CD4-positive, alpha-beta T cell treated with Interleukin-21 for 1 hour (primary cell): ENCODE measurements at regions not wholly inside any gene's neighbourhood (a gene's known extent, or its start where the extent isn't known, plus 50 kb on each side); places are given as distances from the start of the nearest gene placed in this dataset.
A peak's percentile ranks its signal among the peaks of the same experiment; 100 is the strongest.
"Not testable (repeated sequence)": the region's sequence is repeated elsewhere in the genome, so short reads cannot be mapped to it uniquely, and the experiment has no call there.

Experiments
- DNase-seq: peaks from one replicate; pipeline ENCODE4 v3.0.0-alpha.2; 2020

DNA sequence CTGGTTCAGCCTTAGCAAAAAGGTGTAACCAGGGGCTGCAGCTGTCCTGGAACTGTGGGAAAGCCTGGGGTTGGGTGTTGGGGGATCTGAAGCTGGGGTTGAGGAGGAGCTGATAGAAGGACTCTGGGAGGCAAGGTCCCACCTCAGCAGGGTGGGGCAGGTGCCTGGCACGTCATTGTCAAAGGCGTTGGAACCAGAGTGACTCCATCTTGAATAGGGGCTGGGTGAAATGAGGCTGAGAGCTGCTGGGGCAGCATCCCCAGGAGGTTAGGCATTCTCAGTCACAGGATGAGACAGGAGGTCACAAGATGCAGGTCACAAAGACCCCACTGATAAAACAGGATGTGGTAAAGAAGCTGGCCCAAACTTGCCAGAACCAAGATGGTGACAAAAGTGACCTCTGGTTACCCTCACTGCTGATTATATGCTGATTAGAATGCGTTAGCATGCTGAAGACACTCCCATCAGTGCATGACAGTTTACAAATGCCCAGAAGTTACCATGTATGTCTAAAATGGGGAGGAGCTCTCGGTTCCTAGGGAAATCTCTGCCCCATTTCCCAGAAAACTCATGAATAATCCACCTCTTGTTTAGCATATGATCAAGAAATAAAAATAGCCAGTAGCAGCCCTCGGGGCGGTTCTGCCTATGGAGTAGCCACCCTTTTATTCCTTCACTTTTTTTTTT lies 85.4 kb downstream of the IER5 start:
- DNase-seq, result no peak

DNA sequence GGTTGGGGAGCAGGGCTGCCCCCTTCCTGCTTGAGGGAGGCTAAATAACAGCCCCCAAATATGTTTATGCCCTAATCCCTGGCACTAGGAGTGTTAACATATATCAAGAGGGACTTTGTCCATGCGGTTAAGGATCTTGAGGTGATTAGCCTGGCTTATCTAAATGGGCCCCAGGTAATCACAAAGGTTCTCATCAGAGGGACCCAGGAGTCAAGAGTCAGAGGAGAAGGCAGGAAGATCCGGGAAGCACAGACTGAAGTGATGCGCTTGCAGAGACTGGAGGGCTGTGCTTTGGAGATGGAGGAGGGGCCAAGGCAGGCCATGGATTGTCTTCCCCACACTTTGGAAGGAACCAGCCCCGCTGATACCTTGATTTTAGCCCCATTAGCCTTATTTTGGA lies 86.4 kb downstream of the IER5 start:
- no peak for DNase-seq

DNA sequence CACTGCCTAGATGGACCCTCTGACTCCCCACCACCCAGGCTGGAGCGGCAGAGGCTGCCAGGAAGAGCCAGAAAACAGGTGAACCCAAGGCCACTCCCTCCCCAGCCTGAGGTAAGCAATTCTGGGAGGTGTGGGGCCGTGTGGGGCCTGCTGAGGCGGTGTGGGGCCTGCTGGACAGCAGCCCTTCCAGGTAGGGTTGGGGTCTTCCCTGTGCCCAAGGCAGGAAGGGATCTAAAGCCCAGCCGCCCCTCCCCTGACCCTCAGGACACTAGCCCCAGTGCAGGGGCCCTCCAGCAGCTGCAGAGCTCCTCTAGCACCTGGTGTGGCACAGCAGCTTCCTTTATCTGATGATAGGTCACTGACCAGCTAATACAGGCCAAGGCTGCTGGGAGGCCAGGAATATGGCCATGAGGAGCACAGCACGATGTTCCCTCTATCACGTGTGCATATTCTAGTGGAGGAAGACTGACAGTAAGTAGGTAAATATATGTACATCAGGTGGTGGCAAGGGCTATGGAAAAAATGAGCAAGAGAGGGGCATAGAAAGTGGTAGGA lies 86.9 kb downstream of the IER5 start:
- DNase-seq, result no peak

DNA sequence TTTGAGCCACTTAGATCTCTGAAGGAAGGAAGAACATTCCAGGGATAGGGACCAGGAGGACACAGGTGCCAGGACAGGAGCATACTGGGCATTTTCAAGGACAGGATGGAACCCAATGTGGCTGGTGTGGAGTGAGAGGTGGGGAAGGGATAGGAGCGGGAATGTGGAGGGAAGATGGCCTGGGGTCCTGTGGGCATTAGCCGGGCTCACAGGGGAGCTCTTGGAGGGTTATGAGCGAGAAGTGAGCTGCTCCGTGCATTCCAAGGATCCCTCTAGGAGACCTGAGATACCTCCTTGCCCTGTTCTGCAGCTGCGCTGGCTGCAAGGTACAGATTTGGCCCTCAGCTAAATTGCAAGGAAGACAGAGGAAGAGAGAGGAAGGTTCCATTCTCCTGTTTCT lies 87.5 kb downstream of the IER5 start:
- DNase-seq, result no peak

DNA sequence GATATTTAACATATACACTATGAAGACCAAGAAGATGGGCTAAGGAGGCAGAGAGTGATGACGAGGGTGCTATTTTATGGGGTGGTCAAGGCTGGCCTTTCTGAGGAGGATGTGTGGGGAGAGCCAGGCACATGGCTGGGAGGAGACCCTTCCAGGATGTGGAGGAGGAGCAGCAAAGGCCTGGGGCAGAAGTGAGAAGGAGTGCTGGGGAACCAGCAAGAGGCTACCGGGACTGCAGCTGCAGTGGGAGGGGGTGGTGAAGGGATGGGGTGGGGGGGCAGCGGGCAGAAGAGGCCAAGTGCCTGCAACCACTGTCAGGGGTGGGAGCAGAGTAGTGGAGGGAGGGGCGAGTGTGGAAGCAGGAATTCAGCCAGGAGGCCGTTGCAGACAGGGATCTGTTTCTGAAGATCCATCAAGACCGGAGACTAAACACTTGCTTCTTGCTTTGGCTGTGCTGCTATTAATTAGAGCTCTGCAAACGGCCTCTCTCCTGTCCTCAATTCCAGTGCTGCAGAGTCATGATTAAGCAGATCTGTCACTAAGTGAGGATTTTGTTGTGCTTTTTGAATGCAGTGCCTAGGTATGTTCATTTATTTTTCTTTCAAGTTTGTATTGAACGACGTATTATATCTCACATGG lies 89.9 kb downstream of the IER5 start:
- no peak for DNase-seq

DNA sequence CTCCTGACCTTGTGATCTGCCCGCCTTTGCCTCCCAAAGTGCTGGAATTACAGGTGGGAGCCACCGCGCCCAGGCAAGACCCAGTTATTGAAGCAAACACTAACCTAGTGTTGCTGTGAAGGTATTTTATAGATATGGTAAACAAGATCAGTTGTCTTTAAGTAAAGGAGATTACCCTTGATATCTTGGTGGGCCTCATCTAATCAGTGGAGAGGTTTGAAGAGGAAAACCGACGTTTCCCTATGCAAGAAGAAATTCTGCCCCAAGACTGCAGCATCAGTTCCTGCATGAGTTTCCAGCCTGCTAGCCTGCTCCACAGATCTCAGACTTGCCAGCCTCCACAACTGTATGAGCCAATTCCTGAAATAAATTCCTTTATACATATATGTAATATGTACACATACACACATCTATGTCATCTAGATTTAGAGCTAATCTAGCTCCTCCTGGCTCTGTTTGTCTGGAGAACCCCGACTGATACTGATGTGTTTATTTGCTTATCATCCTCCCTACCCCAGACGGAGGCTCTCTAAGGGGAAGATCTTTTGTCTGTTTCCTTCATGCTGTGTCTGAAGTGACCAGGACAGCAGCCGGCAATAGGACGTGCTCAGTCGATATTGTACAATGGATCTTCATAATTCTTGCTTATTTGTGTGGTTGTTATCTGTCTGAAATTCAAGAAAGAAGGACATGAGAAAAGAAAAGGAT lies 90.9 kb downstream of the IER5 start:
- DNase-seq, result no peak

DNA sequence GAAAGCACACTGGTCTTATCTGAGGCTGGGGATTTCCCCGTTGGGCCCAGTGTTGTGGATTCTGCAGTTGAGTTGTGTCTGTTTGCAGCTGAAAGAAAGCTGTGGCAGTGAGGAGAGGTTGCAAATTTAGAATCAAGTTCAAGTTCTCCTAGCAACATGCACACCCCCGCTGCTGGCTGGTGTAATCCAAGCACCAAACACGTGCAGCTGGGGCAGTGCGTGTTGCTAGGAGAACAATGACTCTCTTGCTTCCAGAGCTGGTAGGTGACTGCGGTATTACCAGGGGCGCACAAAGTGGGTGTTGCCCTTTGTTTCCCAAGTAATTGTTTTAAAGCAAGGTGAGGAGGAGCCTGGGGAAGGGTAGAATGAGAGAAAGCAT lies 91.5 kb downstream of the IER5 start:
- DNase-seq, result peak; percentile 8

DNA sequence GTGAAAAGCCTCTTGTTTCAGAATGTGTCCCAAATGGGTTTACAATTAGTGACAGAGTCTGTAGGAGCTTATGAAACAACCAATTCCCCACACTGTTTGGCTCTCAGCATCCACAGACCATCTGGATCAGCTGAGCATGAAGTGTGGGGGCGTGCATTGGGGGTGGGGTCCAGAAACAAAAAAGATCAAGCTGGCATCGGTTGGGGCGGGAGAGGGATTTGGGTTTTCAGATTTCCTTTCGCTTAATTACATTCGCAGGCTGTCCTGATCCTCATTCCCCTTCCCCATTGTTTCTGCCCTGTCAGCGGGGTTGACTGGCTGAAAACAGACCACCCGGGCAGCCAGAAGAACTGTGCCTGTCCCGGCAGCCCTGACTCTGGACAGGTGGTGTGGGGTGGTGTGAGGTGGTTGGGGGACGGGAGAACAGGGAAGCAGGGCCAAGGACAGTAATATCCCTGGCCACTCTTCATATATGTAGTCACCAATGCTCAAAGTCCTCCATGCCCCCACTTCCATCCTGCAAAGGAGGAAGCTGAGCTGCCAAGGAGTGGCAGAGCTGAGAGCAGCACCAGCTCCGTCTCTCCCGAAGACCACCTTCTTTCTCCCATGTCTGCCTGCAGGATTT lies 92.0 kb downstream of the IER5 start:
- DNase-seq, result no peak

DNA sequence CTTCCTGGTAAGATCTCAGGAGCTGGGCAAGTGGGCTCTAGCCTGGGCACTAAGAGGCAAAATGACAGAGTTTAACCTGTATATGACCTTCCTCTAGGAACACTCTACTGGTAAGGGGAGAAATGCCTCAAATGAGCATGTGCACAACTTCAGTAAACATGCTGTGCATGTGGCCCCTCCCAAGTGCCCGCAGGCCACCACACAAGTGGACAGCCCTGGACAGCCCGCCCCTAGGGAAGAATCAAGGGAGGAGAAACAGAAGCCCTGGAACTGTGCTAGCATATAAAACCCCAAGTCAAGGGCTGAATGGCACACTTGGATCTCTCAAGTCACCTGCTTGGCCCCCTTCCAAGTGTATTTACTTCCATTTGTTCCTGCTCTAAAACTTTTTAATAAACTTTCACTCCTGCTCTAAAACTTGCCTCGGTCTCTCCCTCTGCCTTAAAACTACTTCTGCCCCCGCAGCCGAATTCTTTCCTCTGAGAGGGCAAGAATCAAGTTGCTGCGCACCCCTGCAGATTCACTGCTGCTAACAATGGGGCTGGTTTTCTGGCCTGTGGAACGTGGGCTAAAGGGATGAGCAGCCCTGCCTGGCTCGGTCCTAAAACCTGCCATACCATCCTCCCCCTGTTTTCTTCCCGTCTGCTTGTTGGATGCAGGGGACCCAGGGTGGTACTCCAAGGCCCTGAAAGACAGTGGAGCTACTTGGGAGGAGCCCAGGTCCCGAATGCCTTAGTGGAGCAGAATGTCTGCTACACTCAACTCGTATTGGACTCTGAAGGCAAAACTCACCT lies 93.5 kb downstream of the IER5 start:
- DNase-seq, result no peak

DNA sequence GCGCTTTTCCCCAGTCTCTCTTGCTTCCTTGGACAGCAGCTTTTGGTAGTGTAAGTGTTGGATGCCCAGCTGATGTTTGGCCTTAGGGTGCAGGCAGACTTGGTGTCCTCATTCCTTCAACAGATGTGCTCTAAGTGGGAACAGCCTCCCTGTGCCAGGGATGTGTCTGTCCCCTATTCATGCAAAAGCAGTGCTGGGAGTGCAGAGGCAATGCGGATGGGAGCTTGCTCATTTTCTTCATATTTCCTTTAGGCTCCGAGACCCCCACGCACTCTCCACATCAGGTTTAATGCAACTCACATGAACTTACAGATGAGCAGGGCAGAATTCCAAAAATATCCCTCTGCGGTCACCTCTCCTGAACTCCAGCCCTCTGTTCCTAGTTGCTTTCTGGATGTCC lies 96.1 kb downstream of the IER5 start:
- DNase-seq, result no peak

DNA sequence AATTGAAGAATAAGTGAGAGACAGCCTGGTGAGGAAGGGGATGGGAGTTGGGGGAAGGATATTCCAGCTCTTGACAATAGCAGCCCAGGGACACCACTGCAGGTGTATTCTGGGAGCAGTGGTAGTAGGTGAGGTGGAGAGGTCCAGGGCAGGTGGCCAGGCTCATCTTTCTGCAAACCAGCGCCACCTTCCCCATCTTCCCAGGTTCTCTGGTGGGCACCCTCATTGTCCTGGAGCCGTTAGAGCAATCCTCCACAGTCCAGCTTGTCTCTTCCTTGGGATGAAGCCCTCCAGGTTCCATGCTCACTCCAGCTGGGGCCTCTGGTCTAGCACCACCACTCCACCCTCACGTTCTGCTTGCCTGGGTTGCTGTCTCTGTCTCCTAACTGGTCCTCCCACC lies 97.0 kb downstream of the IER5 start:
- no peak for DNase-seq

DNA sequence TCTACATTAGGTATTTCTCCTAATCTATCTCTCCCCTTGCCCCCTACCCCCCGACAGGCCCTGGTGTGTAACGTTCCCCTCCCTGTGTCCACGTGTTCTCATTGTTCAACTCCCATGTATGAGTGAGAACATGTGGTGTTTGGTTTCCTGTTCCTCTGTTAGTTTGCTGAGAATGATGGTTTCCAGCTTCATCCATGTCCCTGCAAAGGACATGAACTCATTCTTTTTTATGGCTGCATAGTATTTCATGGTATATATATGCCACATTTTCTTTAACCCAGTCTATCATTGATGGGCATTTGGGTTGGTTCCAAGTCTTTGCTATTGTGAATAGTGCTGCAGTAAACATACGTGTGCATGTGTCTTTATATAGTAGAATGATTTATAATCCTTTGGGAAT lies 97.6 kb downstream of the IER5 start:
- DNase-seq, result not testable (repeated sequence)

DNA sequence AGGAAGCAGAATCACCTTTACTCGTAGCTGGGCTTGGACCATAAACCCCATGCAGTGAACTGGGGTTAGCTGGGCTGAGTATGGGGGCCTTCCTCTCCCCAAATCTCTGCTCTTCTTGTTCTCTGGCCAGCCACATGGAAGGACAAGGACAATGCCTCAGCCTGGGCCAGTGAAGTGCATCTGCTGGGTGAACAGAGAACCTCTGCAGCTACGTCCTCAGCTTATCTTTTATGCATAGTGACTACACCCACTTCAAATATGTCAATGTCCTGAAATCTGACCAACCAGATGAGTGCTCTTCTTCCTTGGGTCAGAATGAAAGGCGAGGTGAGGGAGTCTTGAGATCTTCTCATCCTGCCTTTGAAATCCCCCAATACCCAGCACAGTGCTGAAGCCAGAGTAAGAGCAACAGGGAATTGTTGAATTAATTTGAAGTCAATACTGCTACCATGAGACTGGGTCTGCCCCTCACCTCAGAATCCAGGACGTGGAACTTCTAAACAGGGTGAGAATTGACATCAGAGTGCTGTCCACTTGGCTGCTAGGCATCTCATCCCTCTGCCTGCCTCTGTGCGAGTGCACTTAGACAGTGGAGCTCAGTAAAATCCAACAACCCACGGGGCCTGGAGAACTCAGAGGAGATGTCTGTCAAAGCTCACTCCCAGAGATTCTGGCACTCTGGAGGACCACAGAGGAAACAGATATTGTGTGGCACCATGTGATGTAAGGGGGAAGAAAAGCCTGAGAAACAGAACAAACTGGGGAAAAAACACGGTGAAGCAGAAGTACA lies 99.0 kb downstream of the IER5 start:
- DNase-seq, result no peak

DNA sequence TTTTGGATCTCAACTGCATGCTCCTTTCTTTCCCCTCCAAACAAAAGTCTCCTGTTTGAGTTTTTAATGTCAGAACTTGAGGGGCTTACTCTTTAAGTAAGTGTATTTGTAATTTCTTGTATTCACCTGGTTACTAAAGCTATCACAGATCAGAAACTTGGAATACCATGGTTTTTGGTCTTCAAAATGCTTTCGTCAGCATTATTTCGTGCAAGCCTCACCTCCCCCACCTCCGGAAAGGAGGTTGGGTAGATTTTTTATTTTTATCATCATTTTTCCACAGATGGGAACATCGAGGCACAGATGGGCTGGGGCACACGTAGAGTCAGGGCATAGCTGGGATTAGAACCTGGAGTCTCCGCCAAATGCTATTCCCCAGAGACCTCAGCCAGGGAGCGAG lies 100.7 kb downstream of the IER5 start:
- no peak for DNase-seq

DNA sequence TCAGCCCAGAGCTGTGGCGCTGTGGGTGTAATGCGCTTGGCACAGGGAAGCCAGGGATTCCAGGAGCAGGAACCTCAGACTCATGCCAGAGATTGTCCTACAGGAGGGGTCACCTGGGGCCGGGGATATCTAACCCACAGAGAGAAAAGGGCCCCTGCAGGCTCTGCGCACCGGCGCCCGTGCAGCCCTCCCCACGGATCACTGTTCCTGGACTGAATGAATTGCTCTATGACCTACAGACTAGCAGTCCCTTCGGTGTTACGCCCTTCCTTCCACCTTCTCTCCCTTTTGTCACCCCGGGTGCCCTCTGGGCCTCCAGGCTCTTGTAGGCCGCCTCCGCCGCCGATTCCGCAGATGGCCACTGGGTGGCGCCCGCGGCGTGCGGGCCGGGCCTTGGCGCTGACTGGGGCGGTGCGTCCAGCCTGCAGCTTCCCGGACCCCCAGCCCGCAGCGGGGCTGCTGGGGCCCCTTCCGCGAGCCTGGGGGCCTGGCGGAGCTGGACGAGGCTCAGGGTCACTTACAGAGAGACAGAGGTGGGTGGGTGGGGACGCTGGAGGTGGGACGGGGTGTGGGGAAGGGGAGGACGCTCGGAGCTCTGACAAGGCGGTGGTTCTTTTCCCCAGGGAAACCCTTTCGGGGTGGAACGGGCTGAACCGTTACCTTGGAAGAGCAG lies 101.3 kb downstream of the IER5 start:
- peak; percentile 74 for DNase-seq

DNA sequence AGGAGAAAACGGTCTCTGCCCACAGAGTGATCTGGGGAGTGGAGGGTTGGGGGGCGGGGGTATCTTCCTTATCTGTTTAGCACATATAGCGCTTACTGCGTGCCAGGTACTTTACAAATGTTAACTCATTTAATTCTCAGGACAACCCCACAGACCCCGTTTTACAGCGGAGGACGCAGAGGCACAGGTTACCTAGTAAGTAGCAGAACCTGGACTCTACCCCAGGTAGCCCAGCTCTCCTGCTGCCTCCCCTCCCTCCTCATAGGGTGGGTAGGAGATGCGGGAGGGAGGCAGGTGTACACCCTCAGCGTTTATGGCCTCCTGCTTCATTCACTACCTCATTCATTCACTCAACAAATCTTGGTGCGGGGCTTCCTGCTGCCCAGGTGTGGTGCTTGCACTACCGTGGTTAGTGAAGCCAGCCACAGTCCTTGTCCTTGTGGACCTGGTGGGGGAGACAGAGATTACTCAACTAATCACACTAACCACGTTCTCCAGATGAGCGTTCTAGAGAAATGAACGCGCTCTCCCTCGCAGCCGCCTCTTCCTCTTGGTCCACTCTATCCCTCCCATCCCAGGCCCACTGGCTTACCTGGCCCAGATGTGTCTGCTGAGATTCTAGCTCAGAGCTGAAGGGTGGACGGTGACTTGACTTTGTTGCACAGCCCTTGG lies 102.0 kb downstream of the IER5 start:
- no peak for DNase-seq

DNA sequence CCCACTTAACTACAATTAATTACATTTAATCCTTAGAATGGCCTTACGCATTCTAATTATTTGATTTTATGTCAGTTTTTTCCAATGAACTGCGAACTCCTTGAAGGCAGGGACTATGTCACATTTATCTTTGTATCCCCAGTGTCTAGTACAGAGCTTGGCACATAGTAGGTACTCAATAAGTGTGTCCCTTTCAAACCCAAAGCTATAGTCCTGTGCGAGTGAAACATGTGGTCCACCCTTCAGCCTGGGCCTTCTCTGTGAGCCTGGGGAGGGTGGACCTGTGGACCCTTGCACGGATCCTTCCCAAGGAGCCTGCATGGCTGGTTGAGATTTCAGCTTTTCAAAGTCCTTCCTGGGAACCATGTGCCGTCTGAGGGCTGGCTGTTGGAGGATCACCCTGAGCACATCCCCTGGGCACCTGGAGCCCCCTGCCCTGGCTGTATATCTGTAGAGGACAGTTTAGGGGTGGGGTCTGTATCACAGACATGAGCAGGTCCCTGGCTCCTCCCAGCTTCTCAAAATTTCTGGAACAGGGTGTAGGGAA lies 103.1 kb downstream of the IER5 start:
- no peak for DNase-seq

DNA sequence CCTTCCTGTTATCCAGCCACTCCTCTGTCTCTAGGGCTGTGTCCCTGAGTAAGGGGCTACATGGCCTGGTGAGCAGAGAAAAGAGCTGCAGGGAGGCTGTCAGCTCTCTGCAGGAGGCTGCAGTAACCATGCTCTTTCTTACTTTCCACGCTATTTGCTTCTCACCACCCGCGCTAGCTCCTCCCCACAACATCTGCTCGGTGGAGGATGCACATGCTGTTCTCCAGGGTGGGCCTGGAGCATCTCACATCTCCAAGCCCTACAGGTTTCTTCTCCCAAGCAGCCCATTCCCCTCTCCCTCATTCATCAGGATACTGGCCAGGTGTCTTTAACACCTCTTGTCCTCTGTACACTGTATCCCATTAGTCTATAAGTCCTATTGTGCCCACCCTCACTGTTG lies 103.8 kb downstream of the IER5 start:
- DNase-seq, result no peak

DNA sequence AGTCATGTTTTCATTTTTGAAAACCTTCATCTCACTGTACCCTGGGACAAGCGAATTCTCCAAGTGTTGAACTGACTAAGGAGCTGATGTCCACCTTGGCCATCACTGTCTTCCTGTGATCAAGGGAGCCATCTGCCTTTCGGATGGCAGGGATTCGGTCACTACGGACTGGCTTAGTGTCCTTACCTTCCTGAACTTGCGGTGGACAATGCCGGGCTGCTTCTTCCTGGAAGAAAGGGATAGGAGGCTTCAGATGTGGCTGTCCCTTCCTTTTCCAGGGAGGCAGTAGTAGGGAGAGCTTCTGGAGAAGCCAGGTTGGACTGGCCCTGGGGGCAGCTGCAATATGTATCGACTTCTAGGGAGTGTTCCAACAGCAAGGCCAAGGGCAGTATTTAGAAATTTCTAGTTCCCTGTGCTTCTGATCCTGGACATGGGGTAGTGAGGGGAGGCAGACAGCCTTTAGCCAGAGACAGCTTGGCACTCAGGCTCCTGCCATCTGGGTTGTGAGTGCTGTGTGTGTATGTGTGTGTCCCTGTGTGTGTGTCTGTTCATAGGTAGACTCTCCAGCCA lies 114.6 kb downstream of the IER5 start:
- DNase-seq, result no peak

DNA sequence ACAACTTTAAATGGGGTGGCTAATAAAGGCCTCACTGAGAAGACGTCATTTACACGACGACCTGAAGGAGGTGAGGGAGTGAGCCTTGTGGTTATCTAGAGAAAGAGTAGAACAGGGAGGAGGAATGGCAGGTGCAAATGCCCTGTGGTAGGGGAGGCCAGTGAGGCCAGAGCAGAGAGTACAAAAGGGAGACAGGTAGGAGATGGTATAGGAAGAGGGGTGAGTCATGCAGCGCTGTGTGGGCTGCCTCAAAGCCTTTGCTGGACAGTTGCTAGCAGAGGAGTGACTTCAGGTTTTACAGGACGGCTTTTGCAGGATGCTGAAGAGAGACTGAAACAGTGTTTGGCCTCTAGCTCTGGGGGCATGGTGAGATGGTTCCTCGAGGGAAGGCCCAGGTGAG lies 116.0 kb downstream of the IER5 start:
- DNase-seq, result no peak
